Activated CD4-positive, alpha-beta T cell treated with anti-CD3 and anti-CD28 coated beads, Interleukin-2, amount 50 U/mL, for 48 hours (primary cell): ENCODE measurements at regions not wholly inside any gene's neighbourhood (a gene's known extent, or its start where the extent isn't known, plus 50 kb on each side); places are given as distances from the start of the nearest gene placed in this dataset.

Experiments
- DNase-seq, 2 experiments: peaks; one replicate each; pipeline ENCODE4 v3.0.0-alpha.2; 2020

- DNase-seq = peak; percentile 73 to 75
These were observed 51.2 kb upstream of the ULK4 start for GRCh38 chr3:42012935-42013690.

DNA sequence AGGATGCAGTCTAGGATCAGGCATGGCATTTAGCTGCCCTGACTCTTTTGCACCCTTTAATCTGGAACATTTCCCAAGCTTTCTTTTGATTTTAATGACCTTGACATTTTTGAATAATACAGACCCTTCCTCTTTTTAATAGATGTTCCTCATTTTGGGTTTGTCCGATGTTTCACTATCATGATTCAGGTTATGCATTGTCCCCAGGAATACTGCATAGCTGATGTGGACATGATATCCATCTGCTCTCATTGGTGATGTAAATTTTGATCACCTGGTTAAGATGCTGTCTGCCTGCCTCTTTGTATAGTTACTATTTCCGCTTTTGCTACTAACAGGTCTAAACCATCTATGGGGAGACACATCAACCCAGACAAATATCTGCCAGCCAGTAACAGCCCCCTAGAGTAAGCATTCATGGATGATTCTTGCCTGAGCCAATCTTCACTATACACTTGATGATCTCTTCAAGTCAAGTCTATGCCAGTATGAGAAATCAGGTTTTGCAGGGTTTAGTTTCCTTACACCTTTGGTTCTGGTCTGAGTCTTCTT lies 50.6 kb upstream of the ULK4 start:
- no peak for DNase-seq
